ENCODE measurements at regions not wholly inside any gene's neighbourhood (a gene's known extent, or its start where the extent isn't known, plus 50 kb on each side); places are given as distances from the start of the nearest gene placed in this dataset.

GRCh38 chr2:120907822-120908221 is 172.2 kb downstream of the GLI2 start:
- intact Hi-C loops (cut with micrococcal nuclease; ENCODE audit: unreplicated experiment) = loop anchor here (1.0 kb wide), 1 partner anchor 41 kb away; no protein-coding TSS in a partner anchor
- Mint-ChIP-seq H3K9me3 (ENCODE audit: unreplicated experiment) (no peaks in the 10 kb centered on the region), H3K27ac (ENCODE audit: unreplicated experiment) (no peak overlapping the region), H3K4me3 (ENCODE audit: unreplicated experiment) (no peak overlapping the region), H3K4me1 (ENCODE audit: low read depth, unreplicated experiment) (peaks cover 7% of the 10 kb centered on the region), H3K27me3 (ENCODE audit: insufficient read depth, unreplicated experiment) (no peaks in the 10 kb centered on the region), H3K36me3 (ENCODE audit: insufficient read depth, unreplicated experiment) (no peaks in the 10 kb centered on the region)
- Histone ChIP-seq H3K9me3 (no peaks in the 10 kb centered on the region), H3K36me3 (ENCODE audit: control insufficient read depth, insufficient read depth, low read length) (no peaks in the 10 kb centered on the region), H3K27me3 (replicated peaks; ENCODE audit: control insufficient read depth, insufficient read depth, low read length) (no peaks in the 10 kb centered on the region), H3K4me3 (ENCODE audit: low read depth, low read length) (no peak overlapping the region), H3K4me1 (peaks cover 14% of the 10 kb centered on the region)
- TF ChIP-seq, protein P1, sequence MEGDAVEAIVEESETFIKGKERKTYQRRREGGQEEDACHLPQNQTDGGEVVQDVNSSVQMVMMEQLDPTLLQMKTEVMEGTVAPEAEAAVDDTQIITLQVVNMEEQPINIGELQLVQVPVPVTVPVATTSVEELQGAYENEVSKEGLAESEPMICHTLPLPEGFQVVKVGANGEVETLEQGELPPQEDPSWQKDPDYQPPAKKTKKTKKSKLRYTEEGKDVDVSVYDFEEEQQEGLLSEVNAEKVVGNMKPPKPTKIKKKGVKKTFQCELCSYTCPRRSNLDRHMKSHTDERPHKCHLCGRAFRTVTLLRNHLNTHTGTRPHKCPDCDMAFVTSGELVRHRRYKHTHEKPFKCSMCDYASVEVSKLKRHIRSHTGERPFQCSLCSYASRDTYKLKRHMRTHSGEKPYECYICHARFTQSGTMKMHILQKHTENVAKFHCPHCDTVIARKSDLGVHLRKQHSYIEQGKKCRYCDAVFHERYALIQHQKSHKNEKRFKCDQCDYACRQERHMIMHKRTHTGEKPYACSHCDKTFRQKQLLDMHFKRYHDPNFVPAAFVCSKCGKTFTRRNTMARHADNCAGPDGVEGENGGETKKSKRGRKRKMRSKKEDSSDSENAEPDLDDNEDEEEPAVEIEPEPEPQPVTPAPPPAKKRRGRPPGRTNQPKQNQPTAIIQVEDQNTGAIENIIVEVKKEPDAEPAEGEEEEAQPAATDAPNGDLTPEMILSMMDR (IDR thresholded peaks at IDR 0.05; ENCODE audit: insufficient read depth in 1 of 2, low read depth in 1 of 2, low read length in 1 of 2, severe bottlenecking in 1 of 2, unreplicated experiment in 1 of 2) = peak; percentile 19 to 58
- peak in 1 of 2 experiments; percentile 40 for DNase-seq
- no TSS peak for BruUV-seq (replicated peaks)
- ChIA-PET POLR2A (no interaction called here), CTCF (no interaction called here)

DNA sequence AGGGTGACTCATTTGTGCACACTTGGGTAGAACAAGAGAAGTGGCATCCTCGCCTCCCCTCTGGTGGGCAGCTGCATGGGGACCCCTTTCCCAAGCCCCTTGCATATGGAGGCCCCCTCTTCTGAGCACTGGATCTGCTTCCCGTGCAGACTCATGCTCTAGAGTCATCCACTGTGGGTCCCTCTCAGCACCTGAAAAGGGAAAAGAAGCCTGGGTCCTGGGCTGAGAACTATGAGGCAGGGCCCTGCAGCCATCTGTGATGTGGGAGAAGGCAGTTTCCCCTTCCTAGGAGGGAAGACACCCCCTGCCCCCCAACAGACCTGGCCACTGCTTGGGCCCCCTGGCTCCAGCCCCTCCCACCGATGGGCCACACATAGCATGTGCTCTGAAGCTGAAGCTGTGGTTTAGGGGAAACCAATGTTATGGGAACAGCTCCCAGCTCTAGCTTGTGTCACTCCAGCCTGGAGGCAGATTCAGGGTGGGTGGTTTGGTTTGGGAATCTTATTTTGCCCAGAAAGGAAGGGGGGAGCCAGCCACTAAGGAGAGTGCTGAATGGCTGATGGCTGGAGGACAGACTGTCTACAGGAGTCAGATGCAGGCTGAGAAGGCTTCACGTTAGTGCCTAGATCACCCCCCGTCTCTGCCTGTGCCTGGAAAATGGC is 172.8 kb downstream of the GLI2 start:
- ChIA-PET POLR2A (no interaction called here), CTCF (no interaction called here)
- H3K4me3 Mint-ChIP-seq (ENCODE audit: unreplicated experiment) = no peak overlapping the region
- BruUV-seq (replicated peaks) = no TSS peak
- H3K9me3 Mint-ChIP-seq (ENCODE audit: unreplicated experiment) = no peaks in the 10 kb centered on the region
- H3K9me3 ChIP-seq = no peaks in the 10 kb centered on the region
- intact Hi-C loops (cut with micrococcal nuclease; ENCODE audit: unreplicated experiment) = loop anchor here (1.0 kb wide), 1 partner anchor 41 kb away; no protein-coding TSS in a partner anchor
- H3K27me3 ChIP-seq (replicated peaks; ENCODE audit: control insufficient read depth, insufficient read depth, low read length) = no peaks in the 10 kb centered on the region
- H3K27me3 Mint-ChIP-seq (ENCODE audit: insufficient read depth, unreplicated experiment) = no peaks in the 10 kb centered on the region
- H3K4me3 ChIP-seq (ENCODE audit: low read depth, low read length) = no peak overlapping the region
- no peak for DNase-seq
- H3K36me3 Mint-ChIP-seq (ENCODE audit: insufficient read depth, unreplicated experiment) = no peaks in the 10 kb centered on the region
- TF ChIP-seq, protein P1 (IDR thresholded peaks at IDR 0.05; ENCODE audit: insufficient read depth in 1 of 2, low read depth in 1 of 2, low read length in 1 of 2, severe bottlenecking in 1 of 2, unreplicated experiment in 1 of 2) = no peak
- H3K4me1 ChIP-seq = peaks cover 20% of the 10 kb centered on the region
- H3K36me3 ChIP-seq (ENCODE audit: control insufficient read depth, insufficient read depth, low read length) = no peaks in the 10 kb centered on the region
- H3K4me1 Mint-ChIP-seq (ENCODE audit: low read depth, unreplicated experiment) = peaks cover 12% of the 10 kb centered on the region
- H3K27ac Mint-ChIP-seq (ENCODE audit: unreplicated experiment) = no peak overlapping the region

- CTCF ChIA-PET = no interaction called here
- H3K27ac Mint-ChIP-seq (ENCODE audit: unreplicated experiment) = no peak overlapping the region
- intact Hi-C loops (cut with micrococcal nuclease; ENCODE audit: unreplicated experiment) = no loop called here
Measured at GRCh38 chr2:120909102-120909501, 173.4 kb downstream of the GLI2 start.

More at GRCh38 chr2:120909102-120909501, 173.4 kb downstream of the GLI2 start:
- no peak for DNase-seq
- no peaks in the 10 kb centered on the region for H3K36me3 ChIP-seq (ENCODE audit: control insufficient read depth, insufficient read depth, low read length)
- no peaks in the 10 kb centered on the region for H3K9me3 ChIP-seq
- H3K4me1 ChIP-seq = peaks cover 22% of the 10 kb centered on the region
- H3K4me3 Mint-ChIP-seq (ENCODE audit: unreplicated experiment) = no peak overlapping the region
- H3K36me3 Mint-ChIP-seq (ENCODE audit: insufficient read depth, unreplicated experiment) = no peaks in the 10 kb centered on the region
- H3K9me3 Mint-ChIP-seq (ENCODE audit: unreplicated experiment) = no peaks in the 10 kb centered on the region
- POLR2A ChIA-PET = no interaction called here
- no peak overlapping the region for H3K4me3 ChIP-seq (ENCODE audit: low read depth, low read length)
- no peaks in the 10 kb centered on the region for H3K27me3 Mint-ChIP-seq (ENCODE audit: insufficient read depth, unreplicated experiment)
- H3K4me1 Mint-ChIP-seq (ENCODE audit: low read depth, unreplicated experiment) = peaks cover 12% of the 10 kb centered on the region
- no TSS peak for BruUV-seq (replicated peaks)
- no peaks in the 10 kb centered on the region for H3K27me3 ChIP-seq (replicated peaks; ENCODE audit: control insufficient read depth, insufficient read depth, low read length)
- TF ChIP-seq, protein P1 (IDR thresholded peaks at IDR 0.05; ENCODE audit: insufficient read depth in 1 of 2, low read depth in 1 of 2, low read length in 1 of 2, severe bottlenecking in 1 of 2, unreplicated experiment in 1 of 2) = no peak

All from Caco-2 (cell line).